ENCODE measurements at regions not wholly inside any gene's neighbourhood (a gene's known extent, or its start where the extent isn't known, plus 50 kb on each side); places are given as distances from the start of the nearest gene placed in this dataset.
"Not testable (repeated sequence)": the region's sequence is repeated elsewhere in the genome, so short reads cannot be mapped to it uniquely, and the experiment has no call there.

GRCh38 chr10:46095943-46096342 is 49.9 kb upstream of the MSMB start:
- H3K4me3 Mint-ChIP-seq; H3K27ac Mint-ChIP-seq; H3K36me3 Mint-ChIP-seq (ENCODE audit: low read depth); H3K9me3 Mint-ChIP-seq; DNase-seq (ENCODE audit: low spot score); H3K27me3 Mint-ChIP-seq (ENCODE audit: insufficient read depth); intact Hi-C loops (cut with micrococcal nuclease): not testable (repeated sequence)
- H3K4me1 Mint-ChIP-seq (ENCODE audit: low read depth): peaks cover 24% of the 10 kb centered on the region

GRCh38 chr10:46096446-46096845 is 50.4 kb upstream of the MSMB start:
- Mint-ChIP-seq H3K4me3 (peak overlapping the region; percentile 41), H3K27ac (no peak overlapping the region), H3K36me3 (ENCODE audit: low read depth) (no peaks in the 10 kb centered on the region), H3K4me1 (ENCODE audit: low read depth) (peaks cover 24% of the 10 kb centered on the region), H3K9me3 (no peaks in the 10 kb centered on the region), H3K27me3 (ENCODE audit: insufficient read depth) (no peaks in the 10 kb centered on the region)
- DNase-seq (ENCODE audit: low spot score): no peak
- intact Hi-C loops (cut with micrococcal nuclease): no loop called here

GRCh38 chr10:46096909-46097575 is 51.0 kb upstream of the MSMB start:
- Mint-ChIP-seq H3K27me3 (ENCODE audit: insufficient read depth) (no peaks in the 10 kb centered on the region), H3K27ac (peak overlapping the region; percentile 29), H3K9me3 (no peaks in the 10 kb centered on the region), H3K36me3 (ENCODE audit: low read depth) (no peaks in the 10 kb centered on the region), H3K4me3 (peak overlapping the region; percentile 41), H3K4me1 (ENCODE audit: low read depth) (peaks cover 24% of the 10 kb centered on the region)
- intact Hi-C loops (cut with micrococcal nuclease): no loop called here
- DNase-seq (ENCODE audit: low spot score): no peak

GRCh38 chr10:46097576-46098317 is 51.7 kb upstream of the MSMB start:
- DNase-seq (ENCODE audit: low spot score): no peak
- peaks cover 24% of the 10 kb centered on the region for H3K4me1 Mint-ChIP-seq (ENCODE audit: low read depth)
- intact Hi-C loops (cut with micrococcal nuclease): no loop called here
- no peak overlapping the region for H3K4me3 Mint-ChIP-seq
- no peaks in the 10 kb centered on the region for H3K27me3 Mint-ChIP-seq (ENCODE audit: insufficient read depth)
- H3K27ac Mint-ChIP-seq: no peak overlapping the region
- H3K9me3 Mint-ChIP-seq: no peaks in the 10 kb centered on the region
- no peaks in the 10 kb centered on the region for H3K36me3 Mint-ChIP-seq (ENCODE audit: low read depth)

GRCh38 chr10:46098386-46098785 is 52.3 kb upstream of the MSMB start:
- H3K36me3 Mint-ChIP-seq (ENCODE audit: low read depth): no peaks in the 10 kb centered on the region
- H3K4me1 Mint-ChIP-seq (ENCODE audit: low read depth): peaks cover 24% of the 10 kb centered on the region
- no peak overlapping the region for H3K4me3 Mint-ChIP-seq
- no peaks in the 10 kb centered on the region for H3K27me3 Mint-ChIP-seq (ENCODE audit: insufficient read depth)
- no peaks in the 10 kb centered on the region for H3K9me3 Mint-ChIP-seq
- intact Hi-C loops (cut with micrococcal nuclease): no loop called here
- DNase-seq (ENCODE audit: low spot score): no peak
- no peak overlapping the region for H3K27ac Mint-ChIP-seq

- DNase-seq (ENCODE audit: low spot score); H3K27ac Mint-ChIP-seq; H3K36me3 Mint-ChIP-seq (ENCODE audit: low read depth); H3K27me3 Mint-ChIP-seq (ENCODE audit: insufficient read depth); H3K4me3 Mint-ChIP-seq; intact Hi-C loops (cut with micrococcal nuclease); H3K9me3 Mint-ChIP-seq: not testable (repeated sequence)
- H3K4me1 Mint-ChIP-seq (ENCODE audit: low read depth): peaks cover 24% of the 10 kb centered on the region
These were observed 52.9 kb upstream of the MSMB start for GRCh38 chr10:46098925-46099324.

GRCh38 chr10:46104071-46104585 is 58.1 kb upstream of the MSMB start:
- H3K9me3 Mint-ChIP-seq: no peaks in the 10 kb centered on the region

GRCh38 chr10:46105416-46105815 is 59.3 kb upstream of the MSMB start:
- intact Hi-C loops (cut with micrococcal nuclease); H3K36me3 Mint-ChIP-seq (ENCODE audit: low read depth); H3K9me3 Mint-ChIP-seq; DNase-seq (ENCODE audit: low spot score); H3K27ac Mint-ChIP-seq: not testable (repeated sequence)
- Mint-ChIP-seq H3K4me3 (peak overlapping the region; percentile 83), H3K4me1 (ENCODE audit: low read depth) (peaks cover 16% of the 10 kb centered on the region), H3K27me3 (ENCODE audit: insufficient read depth) (peaks cover 20% of the 10 kb centered on the region)

More at GRCh38 chr10:46104071-46104585, 58.1 kb upstream of the MSMB start:
- no peak overlapping the region for H3K4me3 Mint-ChIP-seq
- H3K36me3 Mint-ChIP-seq (ENCODE audit: low read depth): no peaks in the 10 kb centered on the region
- peaks cover 16% of the 10 kb centered on the region for H3K4me1 Mint-ChIP-seq (ENCODE audit: low read depth)
- DNase-seq (ENCODE audit: low spot score): no peak
- peaks cover 20% of the 10 kb centered on the region for H3K27me3 Mint-ChIP-seq (ENCODE audit: insufficient read depth)
- intact Hi-C loops (cut with micrococcal nuclease): no loop called here
- H3K27ac Mint-ChIP-seq: no peak overlapping the region

- Mint-ChIP-seq H3K27ac (peak overlapping the region; percentile 18), H3K27me3 (ENCODE audit: insufficient read depth) (peaks cover 20% of the 10 kb centered on the region)
These were observed 59.9 kb upstream of the MSMB start for GRCh38 chr10:46105856-46106409.

GRCh38 chr10:46106410-46107255 is 60.6 kb upstream of the MSMB start:
- H3K36me3 Mint-ChIP-seq (ENCODE audit: low read depth): no peaks in the 10 kb centered on the region
- peak overlapping the region; percentile 84 for H3K4me3 Mint-ChIP-seq
- H3K4me1 Mint-ChIP-seq (ENCODE audit: low read depth): peaks cover 16% of the 10 kb centered on the region
- intact Hi-C loops (cut with micrococcal nuclease): no loop called here
- H3K27me3 Mint-ChIP-seq (ENCODE audit: insufficient read depth): peaks cover 20% of the 10 kb centered on the region
- H3K9me3 Mint-ChIP-seq: no peaks in the 10 kb centered on the region
- peak overlapping the region; percentile 54 for H3K27ac Mint-ChIP-seq
- peak; percentile 59 for DNase-seq (ENCODE audit: low spot score)

More at GRCh38 chr10:46105856-46106409, 59.9 kb upstream of the MSMB start:
- H3K36me3 Mint-ChIP-seq (ENCODE audit: low read depth); DNase-seq (ENCODE audit: low spot score); intact Hi-C loops (cut with micrococcal nuclease); H3K9me3 Mint-ChIP-seq: not testable (repeated sequence)
- Mint-ChIP-seq H3K4me1 (ENCODE audit: low read depth) (peaks cover 16% of the 10 kb centered on the region), H3K4me3 (peak overlapping the region; percentile 83)

- H3K36me3 Mint-ChIP-seq (ENCODE audit: low read depth); intact Hi-C loops (cut with micrococcal nuclease); H3K27ac Mint-ChIP-seq; DNase-seq (ENCODE audit: low spot score); H3K4me3 Mint-ChIP-seq; H3K9me3 Mint-ChIP-seq: not testable (repeated sequence)
- peaks cover 20% of the 10 kb centered on the region for H3K27me3 Mint-ChIP-seq (ENCODE audit: insufficient read depth)
- peaks cover 16% of the 10 kb centered on the region for H3K4me1 Mint-ChIP-seq (ENCODE audit: low read depth)
These were observed 62.1 kb upstream of the MSMB start for GRCh38 chr10:46108158-46108499.

- H3K9me3 Mint-ChIP-seq; H3K27me3 Mint-ChIP-seq (ENCODE audit: insufficient read depth): not testable (repeated sequence)
These were observed 108.2 kb upstream of the MSMB start for GRCh38 chr10:46154271-46154670.

More at GRCh38 chr10:46154271-46154670, 108.2 kb upstream of the MSMB start:
- H3K4me1 Mint-ChIP-seq (ENCODE audit: low read depth); intact Hi-C loops (cut with micrococcal nuclease); DNase-seq (ENCODE audit: low spot score); H3K4me3 Mint-ChIP-seq; H3K36me3 Mint-ChIP-seq (ENCODE audit: low read depth); H3K27ac Mint-ChIP-seq: not testable (repeated sequence)

Data from activated T-helper 1 cell treated with anti-CD3 and anti-CD28 coated beads, Interleukin-12 subunit alpha, Interleukin-12 subunit beta, Interleukin-2, Interleukin-4 antibody, amounts not matched to agents 30 ng/mL and 10 ng/mL and 1 ng/mL, durations not matched to agents 14 hours and 24 hours and 36 hours (primary cell).